RWPE1 (cell line): ENCODE measurements at regions not wholly inside any gene's neighbourhood (a gene's known extent, or its start where the extent isn't known, plus 50 kb on each side); places are given as distances from the start of the nearest gene placed in this dataset.

Source experiments
- CTCF ChIA-PET: fragments of 350-600 bp; sonication (Branson Sonifier 250); formaldehyde crosslinking; extraction: SDS; loops from one replicate; lab custom pipeline; 2021; lab: Yijun Ruan, JAX
- POLR2A ChIA-PET: fragments of 400-600 bp; formaldehyde crosslinking; extraction: SDS; loops from one replicate; lab custom pipeline; 2020; ENCODE audit warnings: antibody characterized with exemption; ENCODE audit not compliant: low non-redundant PET; lab: Yijun Ruan, JAX
- DNase-seq: peaks from one replicate; pipeline ENCODE4 v3.0.0; 2012; ENCODE audit warnings: low spot score
- H3K27ac ChIP-seq: fragments of 450-650 bp; 2 replicates; pipeline ENCODE4 v1.5.1; 2017
- CTCF ChIP-seq: fragments of 450-650 bp; conservative IDR thresholded peaks from 2 replicates; pipeline ENCODE4 v1.5.1; 2017; ENCODE audit warnings: low read depth, mild to moderate bottlenecking

- ChIA-PET POLR2A (no interaction called here), CTCF (interaction anchor here (0.6 kb wide), 1 partner anchor 103 kb away, joined by 3 read pairs; no protein-coding TSS in a partner anchor)
- no peak overlapping the region for H3K27ac ChIP-seq
- no peak for TF ChIP-seq CTCF
- no peak for DNase-seq
These were observed 353.6 kb downstream of the TRIML1 start for GRCh38 chr4:188492886-188493285.

GRCh38 chr4:188495169-188495568 is 355.9 kb downstream of the TRIML1 start:
- ChIA-PET CTCF (no interaction called here), POLR2A (no interaction called here)
- no peak for TF ChIP-seq CTCF
- no peak for DNase-seq
- no peak overlapping the region for H3K27ac ChIP-seq

GRCh38 chr4:188511431-188511830 is 372.2 kb downstream of the TRIML1 start:
- ChIA-PET POLR2A (no interaction called here), CTCF (no interaction called here)
- H3K27ac ChIP-seq = no peak overlapping the region
- TF ChIP-seq CTCF = no peak
- DNase-seq = no peak

DNA sequence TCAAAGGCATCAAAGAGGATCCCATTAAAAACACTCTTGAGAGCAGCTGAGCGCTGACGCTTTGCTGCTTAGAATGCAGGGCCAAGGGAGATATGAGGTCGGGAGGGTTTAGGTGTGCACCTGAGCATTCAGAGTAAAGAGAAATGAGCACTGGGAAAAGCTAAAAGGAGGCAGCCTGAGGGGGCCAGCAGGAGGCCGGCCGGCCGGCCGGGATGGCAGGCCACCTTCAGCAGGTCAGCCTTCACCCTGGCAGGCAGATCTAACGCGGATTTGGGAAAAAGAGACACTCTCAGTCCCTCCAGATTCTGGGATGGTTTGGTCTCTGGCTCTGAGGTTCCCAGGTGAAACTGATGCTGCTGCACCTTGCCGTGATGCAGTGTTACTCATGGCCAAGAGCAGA is 393.5 kb downstream of the TRIML1 start:
- no peak overlapping the region for H3K27ac ChIP-seq
- ChIA-PET POLR2A (interaction anchor here (0.6 kb wide), 1 partner anchor 16 kb away, joined by 4 read pairs; no protein-coding TSS in a partner anchor), CTCF (no interaction called here)
- DNase-seq = no peak
- TF ChIP-seq CTCF = no peak

- DNase-seq = no peak
- TF ChIP-seq CTCF = no peak
- ChIA-PET POLR2A (no interaction called here), CTCF (no interaction called here)
- H3K27ac ChIP-seq = no peak overlapping the region
These were observed 395.1 kb downstream of the TRIML1 start for GRCh38 chr4:188534297-188534696.

- DNase-seq = no peak
- ChIA-PET CTCF (no interaction called here), POLR2A (no interaction called here)
- no peak overlapping the region for H3K27ac ChIP-seq
- no peak for TF ChIP-seq CTCF
These were observed 395.7 kb downstream of the TRIML1 start for GRCh38 chr4:188534917-188535316.

DNA sequence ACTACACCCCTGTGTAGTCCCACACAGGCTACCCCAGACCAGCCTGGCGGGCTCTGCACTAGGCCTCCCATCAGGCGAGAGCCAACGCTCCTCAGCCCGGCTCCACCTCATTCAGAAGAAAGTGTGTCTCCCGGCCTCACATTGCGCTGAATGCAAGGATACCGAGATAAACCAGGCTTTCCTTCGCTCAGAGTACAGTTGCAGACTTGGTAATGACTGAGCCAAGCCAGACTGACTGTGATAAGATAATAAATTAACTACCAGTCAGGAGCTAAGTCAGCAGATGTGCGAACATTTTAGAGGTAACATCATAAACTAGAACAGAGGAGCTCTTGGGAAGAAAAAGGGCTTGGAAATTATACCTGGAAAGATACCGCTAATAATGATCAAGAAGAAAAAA is 397.6 kb downstream of the TRIML1 start:
- H3K27ac ChIP-seq = no peak overlapping the region
- POLR2A ChIA-PET = no interaction called here
- no peak for TF ChIP-seq CTCF
- CTCF ChIA-PET = no interaction called here
- DNase-seq = no peak
